HCT116 (cell line): ENCODE measurements at regions not wholly inside any gene's neighbourhood (a gene's known extent, or its start where the extent isn't known, plus 50 kb on each side); places are given as distances from the start of the nearest gene placed in this dataset.
"Not testable (repeated sequence)": the region's sequence is repeated elsewhere in the genome, so short reads cannot be mapped to it uniquely, and the experiment has no call there.

ENCODE experiments used
- ATAC-seq: fragments of 200-7000 bp; cut with Tn5 transposase; 2 replicates; pipeline ENCODE4 v1.9.1; 2020; ENCODE audit warnings: mild to moderate bottlenecking, moderate library complexity
- BruUV-seq: library from RNA; stranded (reverse); fragments of 400-500 nt; replicated peaks from 2 replicates; lab custom pipeline; 2021; lab: Mats Ljungman, UMichigan
- CTCF ChIA-PET: fragments of 300-600 bp; sonication (Branson Sonifier 250); formaldehyde crosslinking; loops from one replicate; lab custom pipeline; 2021; ENCODE audit warnings: antibody characterized with exemption; lab: Charles Lee
- POLR2A ChIA-PET: fragments of 300-600, 350-600 bp; sonication (Branson Sonifier 250); formaldehyde crosslinking; loops from one replicate; lab custom pipeline; 2021; ENCODE audit warnings: antibody characterized with exemption; lab: Charles Lee
- RAD21 ChIA-PET, 2 experiments: fragments of 300-600 bp; sonication (Branson Sonifier 250); formaldehyde crosslinking; loops; one replicate each; lab custom pipeline; 2023; ENCODE audit warnings: low total read pairs in 2 of 2; ENCODE audit not compliant: uncharacterized antibody in 2 of 2, unreplicated experiment in 2 of 2, low non-redundant PET in 1 of 2; lab: Charles Lee
- DNase-seq: peaks from one replicate; pipeline ENCODE4 v3.0.0-alpha.2; 2010; ENCODE audit warnings: low read depth, low spot score
- H2AFZ ChIP-seq: fragments of 200-600 bp; shearing (Covaris generic), sonication (generic); 2 replicates; pipeline ENCODE4 v1.6.1; 2017; ENCODE audit warnings: low read depth, mixed run types, mixed read lengths, antibody characterized with exemption, low read length; ENCODE audit not compliant: poor library complexity, severe bottlenecking
- H3K27ac ChIP-seq: 2 replicates; pipeline ENCODE4 v1.5.1; 2012; ENCODE audit warnings: low read depth, low read length
- H3K27me3 ChIP-seq: fragments of 200-600 bp; sonication (generic); 2 replicates; pipeline ENCODE4 v1.6.1; 2016; ENCODE audit warnings: mixed run types, low read length, mixed read lengths; ENCODE audit not compliant: insufficient read depth
- H3K36me3 ChIP-seq, 2 experiments: fragments of 200-500 bp in 1 of 2; fragments of 200-600 bp in 1 of 2; sonication (Bioruptor generic) in 1 of 2; sonication (generic) in 1 of 2; 2 replicates each; pipeline versions ENCODE4 v1.5.1 to v1.6.1; 2014 to 2016; ENCODE audit warnings: low read length in 2 of 2, inconsistent platforms in 1 of 2, mixed read lengths in 1 of 2, mixed run types in 1 of 2; ENCODE audit not compliant: insufficient read depth in 2 of 2, control insufficient read depth in 1 of 2
- H3K4me1 ChIP-seq, 2 experiments: fragments of 200-600 bp in 1 of 2; sonication (generic) in 1 of 2; 2 replicates each; pipeline versions ENCODE4 v1.5.1 to v1.6.1; 2012 to 2017; ENCODE audit warnings: low read length in 2 of 2, inconsistent platforms in 1 of 2, mild to moderate bottlenecking in 1 of 2, mixed read lengths in 1 of 2, mixed run types in 1 of 2, moderate library complexity in 1 of 2; ENCODE audit not compliant: insufficient read depth in 2 of 2, control insufficient read depth in 1 of 2
- H3K4me2 ChIP-seq: fragments of 200-600 bp; sonication (generic); 2 replicates; pipeline ENCODE4 v1.6.1; 2017; ENCODE audit warnings: mixed run types, low read length, mixed read lengths
- H3K4me3 ChIP-seq, 2 experiments: fragments of 200-600 bp in 1 of 2; sonication (generic) in 1 of 2; replicated peaks in 1 of 2; 2 replicates each; pipeline ENCODE4 v1.5.1; 2011 to 2016; ENCODE audit warnings: low read length in 2 of 2, control low read depth in 1 of 2, low read depth in 1 of 2, mild to moderate bottlenecking in 1 of 2, mixed read lengths in 1 of 2, mixed run types in 1 of 2
- H3K79me2 ChIP-seq: fragments of 200-600 bp; sonication (generic); 2 replicates; pipeline ENCODE4 v1.6.1; 2017; ENCODE audit warnings: mild to moderate bottlenecking, mixed run types, low read length, moderate library complexity, mixed read lengths; ENCODE audit not compliant: insufficient read depth
- H3K9ac ChIP-seq: fragments of 200-600 bp; sonication (generic); 2 replicates; pipeline ENCODE4 v1.6.1; 2016; ENCODE audit warnings: low read length, mixed read lengths
- H3K9me2 ChIP-seq: fragments of 200-600 bp; sonication (generic), shearing (Covaris generic); 2 replicates; pipeline ENCODE4 v1.6.1; 2017; ENCODE audit warnings: mixed run types, mild to moderate bottlenecking, moderate library complexity; ENCODE audit not compliant: insufficient read depth
- H3K9me3 ChIP-seq, 2 experiments: fragments of 200-500 bp in 1 of 2; fragments of 200-600 bp in 1 of 2; sonication (Bioruptor generic) in 1 of 2; sonication (generic) in 1 of 2; 2 replicates each; pipeline ENCODE4 v1.6.1; 2014 to 2017; ENCODE audit warnings: low read length in 2 of 2, mixed read lengths in 2 of 2, inconsistent platforms in 1 of 2, low read depth in 1 of 2, mild to moderate bottlenecking in 1 of 2, mixed run types in 1 of 2, moderate library complexity in 1 of 2; ENCODE audit not compliant: control insufficient read depth in 1 of 2, insufficient read depth in 1 of 2
- H4K20me1 ChIP-seq: fragments of 200-600 bp; sonication (generic), shearing (Covaris generic); 2 replicates; pipeline ENCODE4 v1.6.1; 2017; ENCODE audit warnings: mixed run types, mild to moderate bottlenecking, moderate library complexity; ENCODE audit not compliant: insufficient read depth
- CTCF ChIP-seq, 3 experiments: fragments of 200-600 bp in 1 of 3; sonication (generic) in 1 of 3; IDR thresholded peaks in 2 of 3; conservative IDR thresholded peaks in 1 of 3; 2 replicates each; pipeline ENCODE4 v1.5.1; 2012 to 2017; ENCODE audit warnings: low read depth in 2 of 3, low read length in 2 of 3, antibody characterized with exemption in 1 of 3, borderline replicate concordance in 1 of 3, control low read depth in 1 of 3, mild to moderate bottlenecking in 1 of 3, mixed read lengths in 1 of 3, mixed run types in 1 of 3, moderate library complexity in 1 of 3; ENCODE audit not compliant: insufficient read depth in 1 of 3
- RAD21 ChIP-seq: IDR thresholded peaks from 2 replicates; pipeline ENCODE4 v1.6.1; 2012; ENCODE audit warnings: low read depth, mild to moderate bottlenecking
- SP1 ChIP-seq: IDR thresholded peaks from 2 replicates; pipeline ENCODE4 v1.6.1; 2012; ENCODE audit warnings: low read depth
- intact Hi-C: fragments of 100-400 bp; cut with micrococcal nuclease; formaldehyde crosslinking; loops from 2 replicates; pipeline ENCODE4 v1.10.0; 2022

- peaks cover 0 to 7% of the 10 kb centered on the region in 2 experiments; a peak in 2 of 4 replicates for H3K4me1 ChIP-seq
- no peak overlapping the region for H3K9ac ChIP-seq
- peak overlapping the region; percentile 41 for H3K4me2 ChIP-seq
- no peak overlapping the region for H3K27ac ChIP-seq
- no peaks in the 10 kb centered on the region for H3K9me3 ChIP-seq
- peak; percentile 56 for DNase-seq
- CTCF ChIA-PET = interaction anchor here (1.1 to 2.3 kb wide), 3 partner anchors 8 to 271 kb away, joined by 3 to 11 read pairs (median 4); no protein-coding TSS in a partner anchor
- H3K79me2 ChIP-seq = no peaks in the 10 kb centered on the region
- RAD21 ChIA-PET = interaction anchor here in 1 of 2 experiments (0.7 kb wide), 1 partner anchor 270 kb away, joined by 4 read pairs; no protein-coding TSS in a partner anchor
- ATAC-seq = peak; percentile 83
- H4K20me1 ChIP-seq = no peaks in the 10 kb centered on the region
- peak overlapping the region; percentile 74 for H2AFZ ChIP-seq
- intact Hi-C loops = loop anchor here (2.0 kb wide), 1 partner anchor 272 kb away; no protein-coding TSS in a partner anchor
- no peaks in the 10 kb centered on the region for H3K36me3 ChIP-seq
- no TSS peak for BruUV-seq
- H3K4me3 ChIP-seq = no peak overlapping the region
- H3K9me2 ChIP-seq = no peaks in the 10 kb centered on the region
- TF ChIP-seq CTCF (IDR thresholded peaks at IDR 0.05 in 2 of 3, conservative IDR thresholded peaks at IDR 0.05 in 1 of 3; ENCODE audit: borderline replicate concordance in 1 of 3, insufficient read depth in 1 of 3, low read depth in 2 of 3, low read length in 2 of 3) = peak; percentile 41 to 45 (median 44); a peak in 4 of 6 replicates
- no peak for TF ChIP-seq SP1
- TF ChIP-seq RAD21 = peak; percentile 69
- H3K27me3 ChIP-seq = no peaks in the 10 kb centered on the region
- POLR2A ChIA-PET = no interaction called here
Measured at GRCh38 chrX:40922307-40922706, 162.9 kb upstream of the USP9X start.

- H3K9me3 ChIP-seq, POLR2A ChIA-PET, H2AFZ ChIP-seq, H3K9me2 ChIP-seq, H3K4me2 ChIP-seq, BruUV-seq, H3K27me3 ChIP-seq, H3K27ac ChIP-seq, H3K4me1 ChIP-seq, ATAC-seq, H3K36me3 ChIP-seq, H3K79me2 ChIP-seq, H3K9ac ChIP-seq, H3K4me3 ChIP-seq, intact Hi-C loops, RAD21 ChIA-PET, DNase-seq, H4K20me1 ChIP-seq, CTCF ChIA-PET: not testable (repeated sequence)
Measured at GRCh38 chrX:40926739-40927427, 158.4 kb upstream of the USP9X start.
